ENCODE measurements at regions not wholly inside any gene's neighbourhood (a gene's known extent, or its start where the extent isn't known, plus 50 kb on each side); places are given as distances from the start of the nearest gene placed in this dataset.

GRCh38 chr12:43038991-43039390 lies 449.4 kb upstream of the PRICKLE1 start:
- TF ChIP-seq CTCF (IDR thresholded peaks at IDR 0.05; ENCODE audit: low read depth, low read length, missing input control) (no peak), YY1 (IDR thresholded peaks at IDR 0.05) (no peak), SP1 (IDR thresholded peaks at IDR 0.05) (no peak), ZBTB33 (IDR thresholded peaks at IDR 0.05) (no peak), GABPA (IDR thresholded peaks at IDR 0.05 in 1 of 2, conservative IDR thresholded peaks at IDR 0.05 in 1 of 2) (no peak), JUND (IDR thresholded peaks at IDR 0.05) (no peak), RAD21 (IDR thresholded peaks at IDR 0.05) (no peak), TAF1 (conservative IDR thresholded peaks at IDR 0.05) (no peak), MAX (IDR thresholded peaks at IDR 0.05) (no peak), NR2F2 (IDR thresholded peaks at IDR 0.05) (no peak), FOXA1 (IDR thresholded peaks at IDR 0.05) (no peak)

All from liver (tissue), 3 donors.